Uterus (tissue), 3 donors: ENCODE measurements at regions not wholly inside any gene's neighbourhood (a gene's known extent, or its start where the extent isn't known, plus 50 kb on each side); places are given as distances from the start of the nearest gene placed in this dataset.

Source experiments
- DNase-seq, 2 donors: peaks; one replicate each; pipeline ENCODE4 v3.0.0-alpha.2; 2019 to 2020
- H3K27ac ChIP-seq, 2 donors: fragments of 200-600 bp; sonication (generic); 1 replicate in 1 of 2; 2 replicates in 1 of 2; pipeline ENCODE4 v1.5.1; 2016 to 2018
- H3K27me3 ChIP-seq, 2 donors: fragments of 200-600 bp; sonication (generic); one replicate each; pipeline ENCODE4 v1.5.1; 2018 to 2019; ENCODE audit warnings: control low read depth in 1 of 2
- H3K36me3 ChIP-seq, 2 donors: fragments of 200-600 bp; sonication (generic); one replicate each; pipeline ENCODE4 v1.5.1; 2019; ENCODE audit warnings: control low read depth in 1 of 2
- H3K4me1 ChIP-seq, 2 donors: fragments of 200-600 bp; sonication (generic); one replicate each; pipeline ENCODE4 v1.5.1; 2018 to 2019; ENCODE audit warnings: control low read depth in 1 of 2
- H3K4me3 ChIP-seq, 2 donors: fragments of 200-600 bp; sonication (generic); 1 replicate in 1 of 2; 2 replicates in 1 of 2; pipeline ENCODE4 v1.5.1; 2018 to 2019; ENCODE audit warnings: mild to moderate bottlenecking in 1 of 2
- H3K9me3 ChIP-seq, 2 donors: fragments of 200-600 bp; sonication (generic); one replicate each; pipeline ENCODE4 v1.5.1; 2019; ENCODE audit warnings: control low read depth in 1 of 2
- CTCF ChIP-seq, 4 experiments: fragments of 200-600 bp in 2 of 4; fragments of 450-650 bp in 2 of 4; sonication (generic) in 2 of 4; IDR thresholded peaks; one replicate each; pipeline ENCODE4 v1.5.1; 2016 to 2019; ENCODE audit warnings: antibody characterized with exemption in 4 of 4, mild to moderate bottlenecking in 2 of 4, moderate library complexity in 1 of 4
- POLR2A ChIP-seq, 2 donors: fragments of 450-650 bp; IDR thresholded peaks; one replicate each; pipeline ENCODE4 v1.6.1; 2016; ENCODE audit warnings: antibody characterized with exemption in 2 of 2, mild to moderate bottlenecking in 1 of 2, moderate library complexity in 1 of 2
- intact Hi-C: fragments of 100-400 bp; cut with DNase I; formaldehyde crosslinking; loops from one replicate; pipeline ENCODE4 v1.15.1; 2023; ENCODE audit warnings: low total_unique reads
- donor health status: DM: yes; HTN: yes; CAD: no.

GRCh38 chr16:26709175-26709574, 357.6 kb upstream of the C16orf82 start:
- Histone ChIP-seq H3K27me3 (no peaks in the 10 kb centered on the region), H3K4me3 (no peak overlapping the region), H3K36me3 (no peaks in the 10 kb centered on the region), H3K27ac (no peak overlapping the region), H3K4me1 (no peaks in the 10 kb centered on the region), H3K9me3 (no peaks in the 10 kb centered on the region)
- DNase-seq = no peak
- TF ChIP-seq POLR2A (IDR thresholded peaks at IDR 0.05) = no peak
- no peak for TF ChIP-seq CTCF (IDR thresholded peaks at IDR 0.05)
- intact Hi-C loops = no loop called here

GRCh38 chr16:26709754-26710153, 357.0 kb upstream of the C16orf82 start:
- TF ChIP-seq CTCF (IDR thresholded peaks at IDR 0.05) = no peak
- intact Hi-C loops = no loop called here

GRCh38 chr16:26710450-26710849, 356.3 kb upstream of the C16orf82 start:
- Histone ChIP-seq H3K4me1 (no peaks in the 10 kb centered on the region), H3K9me3 (no peaks in the 10 kb centered on the region)

More at GRCh38 chr16:26709754-26710153, 357.0 kb upstream of the C16orf82 start:
- no peaks in the 10 kb centered on the region for H3K36me3 ChIP-seq
- H3K27me3 ChIP-seq = no peaks in the 10 kb centered on the region
- H3K4me3 ChIP-seq = no peak overlapping the region
- no peaks in the 10 kb centered on the region for H3K4me1 ChIP-seq
- DNase-seq = no peak
- H3K27ac ChIP-seq = no peak overlapping the region
- H3K9me3 ChIP-seq = no peaks in the 10 kb centered on the region

GRCh38 chr16:26712876-26713275, 353.9 kb upstream of the C16orf82 start:
- Histone ChIP-seq H3K27me3 (no peaks in the 10 kb centered on the region), H3K27ac (no peak overlapping the region), H3K9me3 (no peaks in the 10 kb centered on the region), H3K4me3 (no peak overlapping the region), H3K36me3 (no peaks in the 10 kb centered on the region), H3K4me1 (no peaks in the 10 kb centered on the region)
- no peak for DNase-seq
- intact Hi-C loops = no loop called here
- TF ChIP-seq CTCF (IDR thresholded peaks at IDR 0.05) = no peak
- TF ChIP-seq POLR2A (IDR thresholded peaks at IDR 0.05) = no peak

More at GRCh38 chr16:26710450-26710849, 356.3 kb upstream of the C16orf82 start:
- intact Hi-C loops = no loop called here
- TF ChIP-seq POLR2A (IDR thresholded peaks at IDR 0.05) = no peak
- no peak for TF ChIP-seq CTCF (IDR thresholded peaks at IDR 0.05)
- no peak for DNase-seq
- H3K27me3 ChIP-seq = no peaks in the 10 kb centered on the region
- H3K27ac ChIP-seq = no peak overlapping the region
- no peak overlapping the region for H3K4me3 ChIP-seq
- no peaks in the 10 kb centered on the region for H3K36me3 ChIP-seq

GRCh38 chr16:26715969-26716368, 350.8 kb upstream of the C16orf82 start:
- Histone ChIP-seq H3K4me1 (no peaks in the 10 kb centered on the region), H3K36me3 (no peaks in the 10 kb centered on the region), H3K9me3 (no peaks in the 10 kb centered on the region), H3K4me3 (no peak overlapping the region), H3K27ac (no peak overlapping the region), H3K27me3 (no peaks in the 10 kb centered on the region)
- intact Hi-C loops = no loop called here
- TF ChIP-seq CTCF (IDR thresholded peaks at IDR 0.05) = no peak
- no peak for TF ChIP-seq POLR2A (IDR thresholded peaks at IDR 0.05)
- no peak for DNase-seq
